ENCODE measurements at regions not wholly inside any gene's neighbourhood (a gene's known extent, or its start where the extent isn't known, plus 50 kb on each side); places are given as distances from the start of the nearest gene placed in this dataset.

- no peak overlapping the region for H3K27ac ChIP-seq (ENCODE audit: low read length)
- no peak overlapping the region for H3K4me3 ChIP-seq (ENCODE audit: low read length)
- H3K4me1 ChIP-seq (ENCODE audit: low read length), result no peaks in the 10 kb centered on the region
Measured at GRCh38 chr9:78884611-78885150, 587.8 kb downstream of the PSAT1 start.

GRCh38 chr9:78892182-78892581 is 595.3 kb downstream of the PSAT1 start:
- Histone ChIP-seq H3K27me3 (ENCODE audit: low read depth, low read length) (no peaks in the 10 kb centered on the region), H3K4me2 (ENCODE audit: low read length) (no peak overlapping the region), H4K20me1 (ENCODE audit: insufficient read depth, low read length) (no peaks in the 10 kb centered on the region), H3K36me3 (replicated peaks; ENCODE audit: low read depth, low read length) (no peaks in the 10 kb centered on the region), H2AFZ (ENCODE audit: low read depth, low read length) (no peak overlapping the region), H3K27ac (ENCODE audit: low read length) (no peak overlapping the region), H3K4me3 (ENCODE audit: low read length) (no peak overlapping the region), H3K9me3 (ENCODE audit: insufficient read depth, low read length) (0 out of 2 replicates have a peak, but pooled peaks cover 3% of the 10 kb centered on the region), H3K4me1 (ENCODE audit: low read length) (peaks cover 6% of the 10 kb centered on the region; the same call in 1 of the 2 replicates), H3K9ac (ENCODE audit: low read length) (no peak overlapping the region), H3K79me2 (ENCODE audit: low read length) (no peaks in the 10 kb centered on the region)
- TF ChIP-seq, protein P1, sequence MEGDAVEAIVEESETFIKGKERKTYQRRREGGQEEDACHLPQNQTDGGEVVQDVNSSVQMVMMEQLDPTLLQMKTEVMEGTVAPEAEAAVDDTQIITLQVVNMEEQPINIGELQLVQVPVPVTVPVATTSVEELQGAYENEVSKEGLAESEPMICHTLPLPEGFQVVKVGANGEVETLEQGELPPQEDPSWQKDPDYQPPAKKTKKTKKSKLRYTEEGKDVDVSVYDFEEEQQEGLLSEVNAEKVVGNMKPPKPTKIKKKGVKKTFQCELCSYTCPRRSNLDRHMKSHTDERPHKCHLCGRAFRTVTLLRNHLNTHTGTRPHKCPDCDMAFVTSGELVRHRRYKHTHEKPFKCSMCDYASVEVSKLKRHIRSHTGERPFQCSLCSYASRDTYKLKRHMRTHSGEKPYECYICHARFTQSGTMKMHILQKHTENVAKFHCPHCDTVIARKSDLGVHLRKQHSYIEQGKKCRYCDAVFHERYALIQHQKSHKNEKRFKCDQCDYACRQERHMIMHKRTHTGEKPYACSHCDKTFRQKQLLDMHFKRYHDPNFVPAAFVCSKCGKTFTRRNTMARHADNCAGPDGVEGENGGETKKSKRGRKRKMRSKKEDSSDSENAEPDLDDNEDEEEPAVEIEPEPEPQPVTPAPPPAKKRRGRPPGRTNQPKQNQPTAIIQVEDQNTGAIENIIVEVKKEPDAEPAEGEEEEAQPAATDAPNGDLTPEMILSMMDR (IDR thresholded peaks at IDR 0.05; ENCODE audit: low read depth, low read length), result no peak
- no peak for TF ChIP-seq EZH2phosphoT487 (IDR thresholded peaks at IDR 0.05; ENCODE audit: low read depth)

More at GRCh38 chr9:78884611-78885150, 587.8 kb downstream of the PSAT1 start:
- H3K9ac ChIP-seq (ENCODE audit: low read length), result no peak overlapping the region
- H3K36me3 ChIP-seq (replicated peaks; ENCODE audit: low read depth, low read length), result no peaks in the 10 kb centered on the region
- no peak overlapping the region for H3K4me2 ChIP-seq (ENCODE audit: low read length)
- TF ChIP-seq, protein P1 (IDR thresholded peaks at IDR 0.05; ENCODE audit: low read depth, low read length), result no peak
- TF ChIP-seq EZH2phosphoT487 (IDR thresholded peaks at IDR 0.05; ENCODE audit: low read depth), result no peak
- no peak overlapping the region for H2AFZ ChIP-seq (ENCODE audit: low read depth, low read length)
- no peaks in the 10 kb centered on the region for H4K20me1 ChIP-seq (ENCODE audit: insufficient read depth, low read length)
- H3K27me3 ChIP-seq (ENCODE audit: low read depth, low read length), result no peaks in the 10 kb centered on the region
- no peaks in the 10 kb centered on the region for H3K9me3 ChIP-seq (ENCODE audit: insufficient read depth, low read length)
- H3K79me2 ChIP-seq (ENCODE audit: low read length), result no peaks in the 10 kb centered on the region

- no peak for TF ChIP-seq EZH2phosphoT487 (IDR thresholded peaks at IDR 0.05; ENCODE audit: low read depth)
- TF ChIP-seq, protein P1 (IDR thresholded peaks at IDR 0.05; ENCODE audit: low read depth, low read length), result no peak
- no peak overlapping the region for H3K27ac ChIP-seq (ENCODE audit: low read length)
- H3K9ac ChIP-seq (ENCODE audit: low read length), result no peak overlapping the region
- H2AFZ ChIP-seq (ENCODE audit: low read depth, low read length), result no peak overlapping the region
- no peaks in the 10 kb centered on the region for H3K36me3 ChIP-seq (replicated peaks; ENCODE audit: low read depth, low read length)
- H3K4me1 ChIP-seq (ENCODE audit: low read length), result peaks cover 6% of the 10 kb centered on the region; the same call in 1 of the 2 replicates
- H3K79me2 ChIP-seq (ENCODE audit: low read length), result no peaks in the 10 kb centered on the region
- H3K9me3 ChIP-seq (ENCODE audit: insufficient read depth, low read length), result 0 out of 2 replicates have a peak, but pooled peaks cover 3% of the 10 kb centered on the region
- H4K20me1 ChIP-seq (ENCODE audit: insufficient read depth, low read length), result no peaks in the 10 kb centered on the region
- H3K4me2 ChIP-seq (ENCODE audit: low read length), result no peak overlapping the region
- no peak overlapping the region for H3K4me3 ChIP-seq (ENCODE audit: low read length)
- no peaks in the 10 kb centered on the region for H3K27me3 ChIP-seq (ENCODE audit: low read depth, low read length)
Measured at GRCh38 chr9:78892769-78893168, 595.8 kb downstream of the PSAT1 start.

GRCh38 chr9:78893774-78894401 is 597.0 kb downstream of the PSAT1 start:
- H3K27ac ChIP-seq (ENCODE audit: low read length), result no peak overlapping the region
- H3K36me3 ChIP-seq (replicated peaks; ENCODE audit: low read depth, low read length), result no peaks in the 10 kb centered on the region
- H3K9ac ChIP-seq (ENCODE audit: low read length), result no peak overlapping the region
- no peak overlapping the region for H3K4me2 ChIP-seq (ENCODE audit: low read length)
- H3K4me1 ChIP-seq (ENCODE audit: low read length), result peaks cover 6% of the 10 kb centered on the region; the same call in 1 of the 2 replicates
- no peaks in the 10 kb centered on the region for H3K27me3 ChIP-seq (ENCODE audit: low read depth, low read length)
- no peaks in the 10 kb centered on the region for H4K20me1 ChIP-seq (ENCODE audit: insufficient read depth, low read length)
- TF ChIP-seq EZH2phosphoT487 (IDR thresholded peaks at IDR 0.05; ENCODE audit: low read depth), result no peak
- TF ChIP-seq, protein P1 (IDR thresholded peaks at IDR 0.05; ENCODE audit: low read depth, low read length), result no peak
- H2AFZ ChIP-seq (ENCODE audit: low read depth, low read length), result no peak overlapping the region
- no peaks in the 10 kb centered on the region for H3K79me2 ChIP-seq (ENCODE audit: low read length)
- H3K9me3 ChIP-seq (ENCODE audit: insufficient read depth, low read length), result 0 out of 2 replicates have a peak, but pooled peaks cover 3% of the 10 kb centered on the region
- no peak overlapping the region for H3K4me3 ChIP-seq (ENCODE audit: low read length)
